RWPE2 (cell line): ENCODE measurements at regions not wholly inside any gene's neighbourhood (a gene's known extent, or its start where the extent isn't known, plus 50 kb on each side); places are given as distances from the start of the nearest gene placed in this dataset.

Experiments used
- ATAC-seq: fragments of 200-7000 bp; cut with Tn5 transposase; 3 replicates; pipeline ENCODE4 v1.9.1; 2021; ENCODE audit warnings: low read depth
- DNase-seq: peaks from one replicate; pipeline ENCODE4 v3.0.0-alpha.2; 2020; ENCODE audit warnings: low spot score
- H3K27ac ChIP-seq: fragments of 450-650 bp; 2 replicates; pipeline ENCODE4 v1.5.1; 2017; ENCODE audit warnings: mild to moderate bottlenecking; ENCODE audit not compliant: poor library complexity, severe bottlenecking
- H3K27me3 ChIP-seq: fragments of 250-450 bp; sonication (Bioruptor Pico); 2 replicates; pipeline ENCODE4 v1.5.1; 2021; ENCODE audit warnings: mild to moderate bottlenecking, moderate library complexity; ENCODE audit not compliant: insufficient read depth, poor library complexity, severe bottlenecking
- H3K36me3 ChIP-seq: fragments of 250-450 bp; sonication (Bioruptor Pico); 2 replicates; pipeline ENCODE4 v1.5.1; 2020; ENCODE audit warnings: low read depth, mild to moderate bottlenecking, moderate library complexity
- H3K4me1 ChIP-seq: fragments of 250-450 bp; sonication (Bioruptor Pico); 2 replicates; pipeline ENCODE4 v1.5.1; 2021; ENCODE audit warnings: mild to moderate bottlenecking, moderate library complexity; ENCODE audit not compliant: insufficient read depth, poor library complexity, severe bottlenecking
- H3K4me3 ChIP-seq: fragments of 250-450 bp; sonication (Bioruptor Pico); 2 replicates; pipeline ENCODE4 v1.5.1; 2021; ENCODE audit warnings: mild to moderate bottlenecking, moderate library complexity; ENCODE audit not compliant: severe bottlenecking
- H3K9me3 ChIP-seq: fragments of 250-450 bp; sonication (Bioruptor Pico); 2 replicates; pipeline ENCODE4 v1.5.1; 2021; ENCODE audit warnings: mild to moderate bottlenecking, moderate library complexity; ENCODE audit not compliant: severe bottlenecking
- CTCF ChIP-seq: fragments of 450-650 bp; IDR thresholded peaks from one replicate; pipeline ENCODE4 v1.5.1; 2017; ENCODE audit warnings: mild to moderate bottlenecking, moderate library complexity; ENCODE audit not compliant: poor library complexity, severe bottlenecking

- DNase-seq (no peak), ATAC-seq (no peak)
- Histone ChIP-seq H3K36me3 (no peaks in the 10 kb centered on the region), H3K4me1 (no peaks in the 10 kb centered on the region), H3K4me3 (no peak overlapping the region), H3K27ac (no peak overlapping the region), H3K9me3 (no peaks in the 10 kb centered on the region), H3K27me3 (no peaks in the 10 kb centered on the region)
- no peak for TF ChIP-seq CTCF
Observed at GRCh38 chr13:86080340-86080995, 281.2 kb upstream of the SLITRK6 start.

- H3K27me3 ChIP-seq = no peaks in the 10 kb centered on the region
- no peak for DNase-seq
- H3K9me3 ChIP-seq = no peaks in the 10 kb centered on the region
- no peak for TF ChIP-seq CTCF
- no peaks in the 10 kb centered on the region for H3K36me3 ChIP-seq
- no peaks in the 10 kb centered on the region for H3K4me1 ChIP-seq
- H3K27ac ChIP-seq = no peak overlapping the region
- H3K4me3 ChIP-seq = no peak overlapping the region
- ATAC-seq = no peak
Observed at GRCh38 chr13:86066611-86067365, 267.6 kb upstream of the SLITRK6 start.

- no peak for TF ChIP-seq CTCF
- DNase-seq = no peak
- no peaks in the 10 kb centered on the region for H3K27me3 ChIP-seq
- no peaks in the 10 kb centered on the region for H3K4me1 ChIP-seq
- no peaks in the 10 kb centered on the region for H3K36me3 ChIP-seq
- ATAC-seq = no peak
- no peak overlapping the region for H3K27ac ChIP-seq
- no peak overlapping the region for H3K4me3 ChIP-seq
- no peaks in the 10 kb centered on the region for H3K9me3 ChIP-seq
Observed at GRCh38 chr13:86052141-86052540, 252.9 kb upstream of the SLITRK6 start.

GRCh38 chr13:86051134-86052103 lies 252.2 kb upstream of the SLITRK6 start:
- DNase-seq (peak; percentile 37), ATAC-seq (peak; percentile 73)
- TF ChIP-seq CTCF = no peak
- H3K27ac ChIP-seq = no peak overlapping the region
- H3K4me1 ChIP-seq = no peaks in the 10 kb centered on the region
- no peaks in the 10 kb centered on the region for H3K36me3 ChIP-seq
- no peaks in the 10 kb centered on the region for H3K27me3 ChIP-seq
- no peaks in the 10 kb centered on the region for H3K9me3 ChIP-seq
- H3K4me3 ChIP-seq = no peak overlapping the region
